Suppressor macrophage treated with lipopolysaccharide for 4 hours (primary cell): ENCODE measurements at regions not wholly inside any gene's neighbourhood (a gene's known extent, or its start where the extent isn't known, plus 50 kb on each side); places are given as distances from the start of the nearest gene placed in this dataset.

Source experiments
- DNase-seq: peaks from one replicate; pipeline ENCODE4 v3.0.0-alpha.2; 2020

DNA sequence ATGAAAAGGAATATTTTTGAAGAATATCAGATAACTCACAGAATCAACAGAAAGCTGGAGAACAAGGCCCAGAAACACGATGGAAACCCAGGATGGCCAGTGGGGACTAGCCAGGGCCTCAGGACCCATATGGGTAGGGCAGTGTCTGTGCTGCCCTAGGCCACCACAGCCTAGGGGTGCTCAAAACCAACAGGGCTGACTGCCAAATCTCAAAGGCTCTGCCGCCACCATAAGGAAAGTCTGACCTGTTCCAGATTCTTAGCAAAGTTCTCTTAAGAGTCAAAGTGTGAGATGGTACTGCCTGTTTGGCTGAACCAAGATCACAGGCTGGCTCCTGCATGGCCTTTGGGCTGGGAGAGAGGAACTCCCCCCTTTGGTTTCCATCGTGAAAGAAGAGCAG lies 164.7 kb upstream of the CTTNBP2NL start:
- DNase-seq, result no peak

GRCh38 chr1:112232848-112233247 lies 163.2 kb upstream of the CTTNBP2NL start:
- no peak for DNase-seq

DNA sequence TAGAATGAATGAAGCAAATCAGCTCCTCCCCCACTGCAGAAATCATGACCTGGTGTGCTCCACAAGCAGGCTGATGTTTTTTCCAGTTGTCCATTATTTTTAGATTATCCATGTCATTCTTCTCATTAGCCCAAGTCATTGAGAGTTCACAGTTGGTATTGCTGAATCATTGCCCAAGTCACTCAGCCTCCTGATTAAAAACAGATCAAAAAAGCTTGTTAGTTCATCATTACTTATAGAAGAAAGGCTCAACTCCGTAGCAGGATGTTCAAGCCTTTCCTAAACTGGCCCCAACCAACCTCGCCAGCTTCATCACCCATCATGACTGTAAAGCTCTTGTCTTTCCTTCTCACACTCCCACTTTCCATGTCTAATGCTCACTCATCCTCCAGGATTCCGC lies 161.3 kb upstream of the CTTNBP2NL start:
- no peak for DNase-seq

GRCh38 chr1:112237983-112238545 lies 157.9 kb upstream of the CTTNBP2NL start:
- DNase-seq, result no peak

GRCh38 chr1:112239683-112240330 lies 156.2 kb upstream of the CTTNBP2NL start:
- DNase-seq, result no peak

- DNase-seq, result no peak
Observed at GRCh38 chr1:112242470-112242869, 153.5 kb upstream of the CTTNBP2NL start.

DNA sequence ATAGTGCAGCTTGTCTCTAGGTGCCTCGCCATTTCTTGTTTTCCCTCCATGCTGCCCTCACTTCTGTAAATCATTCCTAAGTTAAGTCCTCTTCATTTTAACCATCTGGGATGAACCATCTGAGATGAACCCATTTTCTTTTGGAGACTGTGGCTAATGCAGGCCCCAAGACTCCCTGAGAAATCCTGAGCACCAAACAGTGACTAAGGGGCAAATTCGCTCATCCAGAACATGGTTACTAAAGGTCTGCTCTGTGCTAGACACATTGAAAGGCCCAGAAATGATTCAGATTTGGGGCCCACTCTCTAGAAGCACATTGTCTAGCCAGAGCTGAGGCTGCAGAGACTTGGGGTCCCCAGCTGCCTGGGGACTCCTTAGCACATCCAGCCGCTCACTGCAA lies 151.9 kb upstream of the CTTNBP2NL start:
- DNase-seq, result no peak

GRCh38 chr1:112245114-112245513 lies 150.9 kb upstream of the CTTNBP2NL start:
- no peak for DNase-seq

GRCh38 chr1:112247036-112247597 lies 148.9 kb upstream of the CTTNBP2NL start:
- no peak for DNase-seq

- DNase-seq, result no peak
Observed at GRCh38 chr1:112247961-112248360, 148.1 kb upstream of the CTTNBP2NL start.

GRCh38 chr1:112250892-112251291 lies 145.1 kb upstream of the CTTNBP2NL start:
- no peak for DNase-seq

DNA sequence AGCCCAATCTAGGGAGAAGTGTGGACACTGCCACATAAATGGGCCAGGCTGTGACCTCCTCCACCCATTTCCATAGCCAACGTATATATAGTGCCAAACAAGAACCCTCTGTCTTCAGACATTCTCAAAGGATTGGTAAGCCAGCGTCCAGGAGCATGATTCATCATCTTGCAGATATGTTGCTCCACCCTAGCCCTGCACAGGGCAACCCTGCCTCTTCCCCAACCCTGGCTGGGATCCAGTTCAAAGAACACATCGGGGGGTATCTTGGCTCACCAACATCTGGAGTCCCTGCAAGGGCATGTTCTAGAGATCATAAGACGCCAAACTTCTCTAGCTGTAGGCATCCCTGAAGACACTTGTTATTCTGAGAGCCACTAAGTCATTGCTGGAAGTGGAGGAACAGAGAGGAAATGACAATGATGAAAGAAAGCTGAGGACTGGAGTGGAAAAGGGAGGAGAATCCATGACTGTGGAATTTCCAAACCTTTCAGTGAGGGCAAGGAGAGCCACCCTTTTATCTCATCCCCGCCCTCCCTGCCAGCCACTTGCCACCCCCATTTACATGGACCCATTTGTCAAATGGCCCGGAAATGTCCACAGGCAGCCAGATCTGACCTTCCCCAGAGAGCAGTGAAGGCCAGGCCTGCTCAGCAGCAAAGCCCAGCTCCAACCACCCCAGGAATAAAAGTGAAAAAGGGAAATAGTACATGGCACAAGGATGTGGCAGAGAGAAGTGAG lies 144.1 kb upstream of the CTTNBP2NL start:
- DNase-seq, result no peak

DNA sequence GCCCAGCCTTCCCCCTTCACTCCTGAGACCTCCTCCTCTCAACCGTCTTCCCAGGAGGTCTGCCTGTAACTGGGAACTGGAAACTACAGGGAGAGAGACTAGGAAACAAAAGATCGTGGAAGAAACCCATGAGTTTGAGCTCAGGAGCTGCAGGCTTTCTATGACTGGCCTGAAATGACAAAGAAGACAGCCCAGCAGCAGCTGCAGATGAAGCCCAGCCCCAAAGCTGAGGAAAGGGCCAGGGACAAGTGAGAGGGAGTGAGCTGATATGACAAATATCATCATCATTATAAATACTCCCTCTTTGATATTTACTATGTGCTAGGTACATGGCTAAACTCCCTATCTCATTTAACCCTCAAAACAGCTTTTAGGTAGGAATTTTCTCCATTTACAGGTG lies 142.6 kb upstream of the CTTNBP2NL start:
- DNase-seq, result no peak

DNA sequence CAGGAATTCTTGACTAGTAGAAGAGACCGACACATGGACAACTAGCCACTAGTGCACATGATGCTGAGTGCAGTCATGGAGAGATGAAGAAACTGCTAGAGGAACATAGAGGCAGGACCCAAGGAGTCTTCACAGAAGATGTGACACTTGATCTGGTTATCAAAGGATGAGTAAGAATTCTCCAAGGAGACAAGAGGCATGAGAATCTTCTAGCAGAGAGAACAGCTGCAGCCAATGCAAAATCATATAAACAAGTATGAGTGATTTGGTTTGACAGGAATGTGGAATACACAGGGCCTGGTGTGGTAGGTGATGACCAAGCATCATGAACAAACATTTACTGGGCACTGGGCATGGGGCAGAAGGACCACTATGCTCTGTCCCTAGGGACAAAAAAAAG lies 140.9 kb upstream of the CTTNBP2NL start:
- no peak for DNase-seq

GRCh38 chr1:112256411-112256810 lies 139.6 kb upstream of the CTTNBP2NL start:
- no peak for DNase-seq

DNA sequence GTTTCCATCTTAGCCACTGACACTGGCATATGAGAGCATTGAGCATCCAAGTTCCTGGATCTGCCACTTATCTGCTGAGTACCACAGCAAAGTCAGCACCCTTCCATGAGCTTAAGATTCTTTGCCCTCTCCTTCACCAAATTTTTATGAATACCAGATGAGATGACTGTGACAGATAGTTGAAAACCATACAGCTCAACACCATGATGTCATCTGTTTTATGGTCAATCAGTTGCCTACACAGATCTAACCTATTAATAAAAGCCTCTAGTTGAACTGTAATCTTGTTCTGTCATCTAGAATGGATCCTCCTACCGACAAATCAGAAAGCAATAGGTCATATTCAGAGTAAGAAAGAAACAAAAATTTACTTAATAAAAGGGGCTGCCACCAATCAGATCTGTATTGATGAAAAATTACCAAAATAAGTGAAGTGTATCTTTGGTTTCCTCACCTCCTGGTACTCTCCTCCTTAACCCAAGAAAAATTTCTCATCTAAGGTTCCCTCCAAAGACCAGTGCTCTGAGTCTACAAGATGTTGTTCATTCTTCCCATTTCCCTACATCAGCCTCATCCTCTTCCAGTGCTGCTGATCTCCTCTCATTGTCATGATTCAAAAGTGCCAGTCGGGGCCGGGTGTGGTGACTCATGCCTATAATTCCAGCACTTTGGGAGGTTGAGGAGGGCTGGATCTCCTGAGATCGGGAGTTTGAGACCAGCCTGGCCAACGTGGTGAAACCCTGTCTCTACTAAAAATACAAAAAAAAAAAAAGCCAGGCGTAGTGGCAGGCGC lies 138.8 kb upstream of the CTTNBP2NL start:
- DNase-seq, result no peak

- DNase-seq, result no peak
Observed at GRCh38 chr1:112260699-112261098, 135.3 kb upstream of the CTTNBP2NL start.

- DNase-seq, result no peak
Observed at GRCh38 chr1:112262316-112262715, 133.7 kb upstream of the CTTNBP2NL start.

DNA sequence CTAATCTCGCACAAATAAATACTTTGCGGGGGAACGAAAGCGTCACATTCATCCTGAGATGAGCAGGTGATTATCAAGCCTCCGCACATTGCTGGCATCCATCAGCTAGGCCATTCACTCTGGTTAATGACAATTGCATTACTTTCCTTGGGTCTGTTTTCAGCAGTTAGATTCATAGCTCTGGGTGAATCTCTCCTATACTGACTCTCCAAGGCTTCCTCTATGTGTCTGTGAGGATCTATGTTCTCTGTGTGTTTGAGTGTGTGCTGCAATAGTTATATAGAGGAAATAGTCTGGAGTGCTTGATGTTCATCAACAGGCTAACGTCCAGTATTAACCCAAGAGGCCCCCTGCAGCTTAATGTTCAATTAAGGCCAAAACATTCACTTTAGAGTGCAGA lies 133.0 kb upstream of the CTTNBP2NL start:
- no peak for DNase-seq

GRCh38 chr1:112263453-112263852 lies 132.6 kb upstream of the CTTNBP2NL start:
- no peak for DNase-seq

DNA sequence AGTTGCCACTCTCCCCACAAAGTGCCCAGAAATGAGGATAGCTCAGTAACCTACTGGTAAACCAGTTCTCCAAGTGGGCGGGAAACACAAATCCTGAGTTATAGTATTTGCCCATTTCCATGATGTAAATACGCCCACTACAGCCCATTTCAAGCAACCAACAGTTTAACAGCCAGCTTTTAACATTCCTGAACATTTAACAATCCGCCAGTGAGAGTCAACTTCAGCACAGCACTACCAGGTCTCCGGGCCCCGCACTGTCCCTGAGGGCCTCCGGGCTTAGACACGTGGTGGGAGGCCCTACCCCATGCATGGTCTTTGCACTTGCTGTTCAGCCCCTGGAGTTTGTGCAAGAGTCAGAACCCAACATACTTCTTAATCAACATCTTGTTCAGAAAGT lies 132.0 kb upstream of the CTTNBP2NL start:
- DNase-seq, result no peak

DNA sequence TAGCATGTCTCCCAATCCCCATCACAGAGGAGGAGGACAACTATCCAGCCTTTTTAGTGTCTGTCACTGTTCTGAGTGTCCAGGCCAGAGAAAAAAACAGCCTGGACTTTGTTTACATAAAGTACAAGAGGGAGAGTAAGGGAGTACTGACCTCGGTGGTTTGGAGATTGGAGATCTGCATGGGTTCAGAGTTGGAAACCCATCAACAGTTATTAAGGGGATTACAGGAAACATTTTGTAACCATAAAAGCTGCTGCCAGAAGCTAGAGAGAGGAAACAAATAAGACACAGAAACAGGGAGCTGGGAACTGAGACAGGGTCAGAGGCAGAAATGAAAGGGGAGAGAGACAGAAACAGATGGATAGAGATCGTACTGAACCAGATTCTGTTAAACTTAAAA lies 131.5 kb upstream of the CTTNBP2NL start:
- no peak for DNase-seq

DNA sequence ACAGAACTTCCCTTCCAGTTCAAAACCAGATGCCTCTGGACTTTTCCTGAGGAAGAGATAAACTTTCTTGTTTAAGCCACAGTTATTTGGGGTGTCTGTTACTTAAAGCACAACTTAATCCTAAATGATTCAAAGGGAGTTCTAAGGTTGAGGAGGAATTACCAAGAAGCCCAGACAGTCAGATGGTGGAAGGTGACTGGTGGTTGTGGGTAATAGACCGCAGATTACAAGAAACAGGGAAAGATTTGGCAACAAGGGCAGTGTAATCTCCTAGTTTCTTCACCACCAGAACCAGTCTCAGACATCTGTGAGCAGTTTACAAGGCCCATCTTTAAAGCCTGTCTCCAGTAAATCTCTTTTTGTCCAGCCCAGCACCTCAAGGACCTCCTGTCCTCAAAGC lies 130.1 kb upstream of the CTTNBP2NL start:
- no peak for DNase-seq
